HK-2 (cell line): ENCODE measurements at regions not wholly inside any gene's neighbourhood (a gene's known extent, or its start where the extent isn't known, plus 50 kb on each side); places are given as distances from the start of the nearest gene placed in this dataset.

ENCODE experiments used
- DNase-seq: peaks from one replicate; pipeline ENCODE4 v3.0.0-alpha.2; 2018; ENCODE audit not compliant: unreplicated experiment

DNA sequence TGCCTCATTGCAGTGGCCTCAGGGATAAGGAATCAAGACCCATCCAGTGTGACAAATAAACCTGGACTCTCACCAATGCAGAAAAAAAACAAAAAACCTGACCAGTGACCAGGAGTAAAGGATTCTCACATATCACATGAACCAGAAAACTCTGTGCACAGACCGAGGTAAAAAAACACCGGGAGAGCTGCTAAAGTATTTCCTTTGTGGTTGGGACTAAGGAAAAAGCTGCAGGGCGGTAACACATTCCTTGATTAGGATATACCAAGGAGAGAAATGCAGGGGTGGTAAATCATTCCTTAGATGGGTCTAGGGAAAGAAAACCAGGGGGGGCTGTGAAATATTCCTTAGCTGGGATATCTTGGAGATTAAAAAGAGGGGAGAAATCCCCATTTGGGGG lies 64.8 kb upstream of the ZNF85 start:
- peak; percentile 13 for DNase-seq

DNA sequence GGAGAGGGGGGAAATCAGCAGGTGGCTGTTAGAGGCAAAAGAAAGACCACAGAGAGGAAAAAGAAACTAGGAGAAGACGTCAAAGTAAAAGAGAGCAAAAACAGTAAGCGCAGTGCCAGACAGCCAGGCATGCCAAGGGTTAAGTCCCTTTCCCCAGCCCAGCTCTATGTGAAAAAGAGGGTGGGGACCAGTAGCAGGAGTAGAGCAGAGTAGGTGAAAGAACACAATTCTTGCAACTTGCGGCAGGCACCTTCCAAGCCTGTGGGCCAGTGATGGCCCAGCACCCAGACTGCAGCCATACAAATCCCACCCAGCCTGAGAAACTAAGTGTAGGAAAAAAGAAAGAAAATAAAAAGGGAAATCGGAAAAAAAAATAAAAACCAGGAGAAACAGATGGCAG lies 64.2 kb upstream of the ZNF85 start:
- DNase-seq, result no peak

DNA sequence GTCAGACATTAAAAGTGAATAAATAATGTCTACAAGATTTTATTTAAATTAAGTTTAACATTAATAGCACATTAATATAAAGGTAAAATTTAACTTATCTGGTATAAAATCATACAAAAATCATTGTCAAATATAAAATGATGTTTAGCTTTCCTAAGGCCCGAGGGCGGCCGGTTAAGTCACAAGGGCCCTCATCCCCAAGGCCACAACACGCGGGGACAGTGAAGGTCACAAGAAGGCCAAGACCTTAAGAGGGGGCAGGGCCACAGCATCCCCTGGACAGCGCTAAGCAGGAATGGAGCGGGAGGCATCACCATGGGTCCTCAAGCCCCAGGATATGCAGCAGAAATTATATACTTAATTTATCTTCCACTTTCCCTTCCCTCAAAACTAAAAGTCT lies 62.7 kb upstream of the ZNF85 start:
- no peak for DNase-seq

DNA sequence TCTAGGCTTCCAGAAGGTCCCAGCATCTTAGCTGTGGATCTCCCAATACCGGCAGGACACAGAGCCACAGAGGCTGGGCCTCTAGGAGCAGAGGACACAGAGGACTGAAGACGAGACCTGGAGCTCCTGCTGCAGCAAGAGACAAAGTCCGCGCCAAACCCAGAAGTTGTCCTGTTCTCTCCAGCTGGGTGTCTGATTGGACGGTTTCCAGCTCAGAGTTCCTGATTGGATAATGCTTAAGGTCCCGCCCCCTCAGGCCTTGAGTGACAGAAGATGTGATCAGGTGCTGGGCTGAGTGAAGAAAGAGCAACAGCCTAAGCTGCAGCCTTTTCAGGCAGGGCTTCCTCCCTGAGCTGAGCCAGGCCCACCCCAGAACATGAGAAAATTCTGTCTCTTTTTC lies 59.9 kb upstream of the ZNF85 start:
- no peak for DNase-seq
